ENCODE measurements at regions not wholly inside any gene's neighbourhood (a gene's known extent, or its start where the extent isn't known, plus 50 kb on each side); places are given as distances from the start of the nearest gene placed in this dataset.

DNA sequence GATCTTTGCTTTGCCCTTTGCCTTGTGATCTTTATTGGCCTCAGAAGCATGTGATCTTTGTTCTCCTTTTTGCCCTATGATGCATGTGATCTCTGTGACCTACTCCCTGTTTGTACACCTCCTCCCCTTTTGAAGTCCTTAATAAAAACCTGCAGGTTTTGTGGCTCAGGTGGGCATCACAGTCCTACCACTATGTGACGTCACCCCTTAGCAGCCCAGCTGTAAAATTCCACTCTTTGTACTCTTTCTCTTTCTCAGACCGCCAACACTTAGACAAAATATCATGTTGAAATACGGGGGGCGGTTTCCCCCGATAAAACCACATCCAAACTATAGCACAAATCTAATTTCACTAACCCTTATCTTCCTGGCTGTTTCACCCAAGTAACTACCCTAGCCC lies 76.7 kb upstream of the RAPGEF4 start:
- no peaks in the 10 kb centered on the region for H3K36me3 ChIP-seq (ENCODE audit: control insufficient read depth in 2 of 3, insufficient read depth in 3 of 3, low read length in 3 of 3)
- TF ChIP-seq, protein P1, sequence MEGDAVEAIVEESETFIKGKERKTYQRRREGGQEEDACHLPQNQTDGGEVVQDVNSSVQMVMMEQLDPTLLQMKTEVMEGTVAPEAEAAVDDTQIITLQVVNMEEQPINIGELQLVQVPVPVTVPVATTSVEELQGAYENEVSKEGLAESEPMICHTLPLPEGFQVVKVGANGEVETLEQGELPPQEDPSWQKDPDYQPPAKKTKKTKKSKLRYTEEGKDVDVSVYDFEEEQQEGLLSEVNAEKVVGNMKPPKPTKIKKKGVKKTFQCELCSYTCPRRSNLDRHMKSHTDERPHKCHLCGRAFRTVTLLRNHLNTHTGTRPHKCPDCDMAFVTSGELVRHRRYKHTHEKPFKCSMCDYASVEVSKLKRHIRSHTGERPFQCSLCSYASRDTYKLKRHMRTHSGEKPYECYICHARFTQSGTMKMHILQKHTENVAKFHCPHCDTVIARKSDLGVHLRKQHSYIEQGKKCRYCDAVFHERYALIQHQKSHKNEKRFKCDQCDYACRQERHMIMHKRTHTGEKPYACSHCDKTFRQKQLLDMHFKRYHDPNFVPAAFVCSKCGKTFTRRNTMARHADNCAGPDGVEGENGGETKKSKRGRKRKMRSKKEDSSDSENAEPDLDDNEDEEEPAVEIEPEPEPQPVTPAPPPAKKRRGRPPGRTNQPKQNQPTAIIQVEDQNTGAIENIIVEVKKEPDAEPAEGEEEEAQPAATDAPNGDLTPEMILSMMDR (IDR thresholded peaks at IDR 0.05; ENCODE audit: borderline replicate concordance, extremely low read depth, insufficient read depth) = no peak
- no peaks in the 10 kb centered on the region for H3K27me3 ChIP-seq (ENCODE audit: control insufficient read depth, insufficient read depth, low read length)
- intact Hi-C loops (cut with DNase I) = no loop called here
- no peaks in the 10 kb centered on the region for H3K4me1 ChIP-seq (ENCODE audit: control insufficient read depth in 2 of 3, insufficient read depth in 2 of 3, low read depth in 1 of 3, low read length in 3 of 3)
- no peak overlapping the region for H3K9ac ChIP-seq (ENCODE audit: low read length in 3 of 3)
- no peak overlapping the region for H3K4me3 ChIP-seq (ENCODE audit: low read length in 3 of 3)
- FAIRE-seq = no peak
- no peak overlapping the region for H3K27ac ChIP-seq (ENCODE audit: low read depth in 2 of 2, low read length in 2 of 2)
- H3K9me3 ChIP-seq (ENCODE audit: control insufficient read depth in 2 of 3, insufficient read depth in 1 of 3, low read length in 3 of 3) = no peaks in the 10 kb centered on the region
- DNase-seq = no peak

DNA sequence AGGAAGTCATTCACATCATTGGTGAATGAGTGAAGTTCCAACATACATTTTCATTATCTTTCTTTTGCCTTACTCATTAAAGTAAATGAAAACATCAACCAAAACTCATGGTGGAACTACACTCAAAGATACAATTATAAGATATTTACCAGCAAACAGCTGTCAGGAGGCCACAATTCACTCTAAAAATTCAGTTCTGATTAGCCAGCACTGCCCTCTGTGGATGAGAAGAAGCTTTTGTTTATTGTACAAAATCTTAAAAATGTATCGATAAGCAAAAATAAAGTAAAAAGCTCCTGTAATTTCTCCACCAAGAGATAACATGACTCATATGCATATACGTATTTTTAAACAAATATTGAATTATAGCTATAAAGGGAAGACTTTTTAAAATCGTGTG lies 73.5 kb upstream of the RAPGEF4 start:
- Histone ChIP-seq H3K36me3 (ENCODE audit: control insufficient read depth in 2 of 3, insufficient read depth in 3 of 3, low read length in 3 of 3) (no peaks in the 10 kb centered on the region), H3K27me3 (ENCODE audit: control insufficient read depth, insufficient read depth, low read length) (no peaks in the 10 kb centered on the region), H3K4me1 (ENCODE audit: control insufficient read depth in 2 of 3, insufficient read depth in 2 of 3, low read depth in 1 of 3, low read length in 3 of 3) (no peaks in the 10 kb centered on the region), H3K4me3 (ENCODE audit: low read length in 3 of 3) (no peak overlapping the region), H3K9me3 (ENCODE audit: control insufficient read depth in 2 of 3, insufficient read depth in 1 of 3, low read length in 3 of 3) (no peaks in the 10 kb centered on the region), H3K27ac (ENCODE audit: low read depth in 2 of 2, low read length in 2 of 2) (no peak overlapping the region), H3K9ac (ENCODE audit: low read length in 3 of 3) (no peak overlapping the region)
- intact Hi-C loops (cut with DNase I) = no loop called here
- TF ChIP-seq, protein P1 (IDR thresholded peaks at IDR 0.05; ENCODE audit: borderline replicate concordance, extremely low read depth, insufficient read depth) = no peak
- DNase-seq (no peak), FAIRE-seq (no peak)

- intact Hi-C loops (cut with DNase I) = no loop called here
- Histone ChIP-seq H3K36me3 (ENCODE audit: control insufficient read depth in 2 of 3, insufficient read depth in 3 of 3, low read length in 3 of 3) (no peaks in the 10 kb centered on the region), H3K9ac (ENCODE audit: low read length in 3 of 3) (no peak overlapping the region), H3K9me3 (ENCODE audit: control insufficient read depth in 2 of 3, insufficient read depth in 1 of 3, low read length in 3 of 3) (no peaks in the 10 kb centered on the region), H3K27me3 (ENCODE audit: control insufficient read depth, insufficient read depth, low read length) (no peaks in the 10 kb centered on the region), H3K4me3 (ENCODE audit: low read length in 3 of 3) (no peak overlapping the region), H3K27ac (ENCODE audit: low read depth in 2 of 2, low read length in 2 of 2) (no peak overlapping the region), H3K4me1 (ENCODE audit: control insufficient read depth in 2 of 3, insufficient read depth in 2 of 3, low read depth in 1 of 3, low read length in 3 of 3) (no peaks in the 10 kb centered on the region)
- TF ChIP-seq, protein P1 (IDR thresholded peaks at IDR 0.05; ENCODE audit: borderline replicate concordance, extremely low read depth, insufficient read depth) = no peak
- FAIRE-seq = no peak
- no peak for DNase-seq
Measured at GRCh38 chr2:172664766-172665165, 70.9 kb upstream of the RAPGEF4 start.

DNA sequence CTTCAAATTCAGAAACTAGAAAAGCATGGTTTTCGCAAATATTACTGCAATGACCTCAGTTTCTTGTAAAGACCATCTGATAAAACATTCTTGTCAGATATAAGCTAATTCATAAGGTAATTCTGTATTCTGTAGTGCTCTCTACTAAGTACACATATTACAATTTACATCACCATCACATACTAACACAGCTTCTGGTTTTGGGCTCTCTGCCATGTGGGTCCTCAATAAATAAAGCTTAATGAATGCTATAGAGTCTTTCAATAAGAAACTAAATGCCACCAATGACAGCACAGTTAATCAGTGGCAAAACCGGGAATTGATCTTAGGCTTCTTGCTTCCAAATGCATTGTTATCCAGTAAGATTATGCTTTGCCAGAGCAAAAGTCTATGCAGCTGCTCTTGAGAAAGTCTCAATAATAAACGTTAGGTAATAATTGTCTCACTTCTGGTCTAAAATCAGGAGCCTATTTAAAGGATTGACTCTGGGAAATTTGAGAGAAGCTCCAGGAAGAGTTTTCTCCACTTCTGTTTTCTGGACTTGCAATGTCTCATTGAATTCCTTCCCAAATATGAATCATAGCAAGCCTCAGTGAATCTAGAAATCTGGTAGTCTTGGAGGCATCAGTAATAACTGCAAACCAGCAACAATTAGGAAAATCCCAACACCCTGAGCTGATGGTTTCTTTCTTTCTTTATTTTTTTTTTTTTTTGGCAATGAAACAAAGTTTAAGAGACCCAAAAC lies 67.9 kb upstream of the RAPGEF4 start:
- Histone ChIP-seq H3K36me3 (ENCODE audit: control insufficient read depth in 2 of 3, insufficient read depth in 3 of 3, low read length in 3 of 3) (no peaks in the 10 kb centered on the region), H3K9ac (ENCODE audit: low read length in 3 of 3) (no peak overlapping the region), H3K27me3 (ENCODE audit: control insufficient read depth, insufficient read depth, low read length) (no peaks in the 10 kb centered on the region), H3K4me1 (ENCODE audit: control insufficient read depth in 2 of 3, insufficient read depth in 2 of 3, low read depth in 1 of 3, low read length in 3 of 3) (no peaks in the 10 kb centered on the region), H3K4me3 (ENCODE audit: low read length in 3 of 3) (no peak overlapping the region), H3K27ac (ENCODE audit: low read depth in 2 of 2, low read length in 2 of 2) (no peak overlapping the region), H3K9me3 (ENCODE audit: control insufficient read depth in 2 of 3, insufficient read depth in 1 of 3, low read length in 3 of 3) (no peaks in the 10 kb centered on the region)
- intact Hi-C loops (cut with DNase I) = no loop called here
- no peak for FAIRE-seq
- DNase-seq = no peak
- TF ChIP-seq, protein P1 (IDR thresholded peaks at IDR 0.05; ENCODE audit: borderline replicate concordance, extremely low read depth, insufficient read depth) = no peak
